OCI-LY3 (cell line): ENCODE measurements at regions not wholly inside any gene's neighbourhood (a gene's known extent, or its start where the extent isn't known, plus 50 kb on each side); places are given as distances from the start of the nearest gene placed in this dataset.

ENCODE experiments used
- H2AFZ ChIP-seq: fragments of 200-600, 300-600 bp; shearing (Covaris generic); 2 replicates; pipeline ENCODE4 v1.6.0; 2014; ENCODE audit warnings: antibody characterized with exemption, low read depth, low read length
- H3K27ac ChIP-seq: fragments of 200-600, 300-600 bp; sonication (generic); 2 replicates; pipeline ENCODE4 v1.5.1; 2014; ENCODE audit warnings: mild to moderate bottlenecking, low read length, moderate library complexity, mixed read lengths
- H3K27me3 ChIP-seq: fragments of 200-600, 300-600 bp; sonication (generic); 2 replicates; pipeline ENCODE4 v1.6.1; 2014; ENCODE audit warnings: low read depth, low read length, mixed read lengths
- H3K36me3 ChIP-seq: fragments of 200-600, 300-600 bp; sonication (generic); replicated peaks from 2 replicates; pipeline ENCODE3; 2014; ENCODE audit warnings: low read depth, low read length, mixed read lengths
- H3K4me1 ChIP-seq: fragments of 300-600, 200-600 bp; sonication (generic); 2 replicates; pipeline ENCODE4 v1.6.1; 2014; ENCODE audit warnings: low read length, mixed read lengths
- H3K4me2 ChIP-seq: fragments of 200-600, 300-600 bp; sonication (generic); 2 replicates; pipeline ENCODE4 v1.6.1; 2014; ENCODE audit warnings: low read length, mixed read lengths
- H3K4me3 ChIP-seq: fragments of 300-600, 200-600 bp; sonication (generic); 2 replicates; pipeline ENCODE4 v1.5.1; 2014; ENCODE audit warnings: antibody characterized with exemption, mild to moderate bottlenecking, low read length, moderate library complexity
- H3K79me2 ChIP-seq: fragments of 300-600, 200-600 bp; shearing (Covaris generic); 2 replicates; pipeline ENCODE4 v1.6.1; 2014; ENCODE audit warnings: mild to moderate bottlenecking, low read length, mixed read lengths
- H3K9ac ChIP-seq: fragments of 300-600, 200-600 bp; shearing (Covaris generic); 2 replicates; pipeline ENCODE4 v1.6.0; 2014; ENCODE audit warnings: mild to moderate bottlenecking, low read length, moderate library complexity
- H3K9me3 ChIP-seq: fragments of 200-600, 300-600 bp; shearing (Covaris generic); 2 replicates; pipeline ENCODE4 v1.6.1; 2014; ENCODE audit warnings: low read length, mixed read lengths; ENCODE audit not compliant: insufficient read depth
- H4K20me1 ChIP-seq: fragments of 200-600, 300-600 bp; sonication (generic); 2 replicates; pipeline ENCODE4 v1.6.1; 2016; ENCODE audit warnings: low read length, mixed read lengths; ENCODE audit not compliant: insufficient read depth
- EZH2phosphoT487 ChIP-seq: fragments of 200-600 bp; shearing (Covaris generic); IDR thresholded peaks from 2 replicates; pipeline ENCODE4 v1.6.1; 2018; ENCODE audit warnings: antibody characterized with exemption, mixed run types, low read depth
- TF ChIP-seq, protein P1 (sequence below): fragments of 200-600, 300-600 bp; sonication (generic); IDR thresholded peaks from 2 replicates; pipeline ENCODE4 v1.5.1; 2014; ENCODE audit warnings: antibody characterized with exemption, low read length, low read depth

GRCh38 chr4:128516301-128516969 is 228.8 kb upstream of the PGRMC2 start:
- Histone ChIP-seq H3K79me2 (no peaks in the 10 kb centered on the region), H3K36me3 (peaks cover 4% of the 10 kb centered on the region), H4K20me1 (no peaks in the 10 kb centered on the region), H3K27ac (no peak overlapping the region), H3K4me3 (no peak overlapping the region; the same call in 1 of the 2 replicates), H3K27me3 (no peaks in the 10 kb centered on the region), H3K9ac (no peak overlapping the region), H2AFZ (no peak overlapping the region), H3K4me2 (peak overlapping the region; percentile 72), H3K4me1 (peaks cover 35% of the 10 kb centered on the region), H3K9me3 (no peaks in the 10 kb centered on the region)
- TF ChIP-seq, protein P1, sequence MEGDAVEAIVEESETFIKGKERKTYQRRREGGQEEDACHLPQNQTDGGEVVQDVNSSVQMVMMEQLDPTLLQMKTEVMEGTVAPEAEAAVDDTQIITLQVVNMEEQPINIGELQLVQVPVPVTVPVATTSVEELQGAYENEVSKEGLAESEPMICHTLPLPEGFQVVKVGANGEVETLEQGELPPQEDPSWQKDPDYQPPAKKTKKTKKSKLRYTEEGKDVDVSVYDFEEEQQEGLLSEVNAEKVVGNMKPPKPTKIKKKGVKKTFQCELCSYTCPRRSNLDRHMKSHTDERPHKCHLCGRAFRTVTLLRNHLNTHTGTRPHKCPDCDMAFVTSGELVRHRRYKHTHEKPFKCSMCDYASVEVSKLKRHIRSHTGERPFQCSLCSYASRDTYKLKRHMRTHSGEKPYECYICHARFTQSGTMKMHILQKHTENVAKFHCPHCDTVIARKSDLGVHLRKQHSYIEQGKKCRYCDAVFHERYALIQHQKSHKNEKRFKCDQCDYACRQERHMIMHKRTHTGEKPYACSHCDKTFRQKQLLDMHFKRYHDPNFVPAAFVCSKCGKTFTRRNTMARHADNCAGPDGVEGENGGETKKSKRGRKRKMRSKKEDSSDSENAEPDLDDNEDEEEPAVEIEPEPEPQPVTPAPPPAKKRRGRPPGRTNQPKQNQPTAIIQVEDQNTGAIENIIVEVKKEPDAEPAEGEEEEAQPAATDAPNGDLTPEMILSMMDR = no peak
- TF ChIP-seq EZH2phosphoT487 = no peak

GRCh38 chr4:128513664-128514484 is 226.3 kb upstream of the PGRMC2 start:
- Histone ChIP-seq H4K20me1 (no peaks in the 10 kb centered on the region), H2AFZ (peak overlapping the region; percentile 22; the same call in 1 of the 2 replicates), H3K27me3 (no peaks in the 10 kb centered on the region), H3K79me2 (no peaks in the 10 kb centered on the region), H3K4me3 (no peak overlapping the region), H3K9ac (no peak overlapping the region), H3K36me3 (peaks cover 4% of the 10 kb centered on the region), H3K9me3 (no peaks in the 10 kb centered on the region), H3K4me2 (no peak overlapping the region), H3K4me1 (peaks cover 32% of the 10 kb centered on the region), H3K27ac (no peak overlapping the region)
- TF ChIP-seq EZH2phosphoT487 = no peak
- TF ChIP-seq, protein P1 = no peak

DNA sequence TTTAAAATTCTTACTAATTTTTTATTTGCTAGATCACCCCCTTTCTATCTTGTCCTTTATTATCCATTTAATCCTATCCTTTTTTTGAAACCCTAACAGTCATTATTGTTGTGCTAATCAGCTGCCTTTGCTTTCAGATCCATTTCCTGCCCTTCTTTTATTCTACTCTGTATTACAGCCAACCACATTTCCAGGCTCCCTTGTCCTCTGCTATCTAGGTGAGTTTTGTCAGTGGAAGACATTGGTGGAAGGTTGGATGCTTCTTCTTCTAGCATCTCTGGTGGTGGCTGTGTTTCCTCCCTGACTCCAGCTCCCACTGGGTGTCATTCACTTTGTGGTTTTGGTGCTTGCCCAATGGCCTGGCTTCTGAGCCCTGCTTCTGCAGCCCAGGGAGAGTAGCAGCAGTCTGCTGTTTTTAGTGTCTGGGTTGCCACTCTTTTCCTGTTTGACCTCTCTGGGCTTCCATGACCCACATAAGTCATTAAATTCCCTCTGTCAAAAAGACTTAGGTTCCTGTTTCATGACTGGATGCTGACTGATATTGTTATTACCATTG is 225.2 kb upstream of the PGRMC2 start:
- H4K20me1 ChIP-seq = no peaks in the 10 kb centered on the region
- H3K4me3 ChIP-seq = no peak overlapping the region
- no peak overlapping the region for H2AFZ ChIP-seq
- H3K4me2 ChIP-seq = no peak overlapping the region
- TF ChIP-seq, protein P1 = no peak
- TF ChIP-seq EZH2phosphoT487 = no peak
- H3K27me3 ChIP-seq = no peaks in the 10 kb centered on the region
- H3K36me3 ChIP-seq = peaks cover 4% of the 10 kb centered on the region
- no peak overlapping the region for H3K27ac ChIP-seq
- peaks cover 22% of the 10 kb centered on the region for H3K4me1 ChIP-seq
- H3K9ac ChIP-seq = no peak overlapping the region
- no peaks in the 10 kb centered on the region for H3K79me2 ChIP-seq
- H3K9me3 ChIP-seq = no peaks in the 10 kb centered on the region

- Histone ChIP-seq H3K9me3 (no peaks in the 10 kb centered on the region), H3K27ac (no peak overlapping the region), H3K36me3 (peaks cover 4% of the 10 kb centered on the region), H3K4me3 (no peak overlapping the region), H3K4me2 (no peak overlapping the region), H3K4me1 (peaks cover 16% of the 10 kb centered on the region), H3K9ac (no peak overlapping the region), H3K79me2 (no peaks in the 10 kb centered on the region), H4K20me1 (no peaks in the 10 kb centered on the region), H3K27me3 (no peaks in the 10 kb centered on the region), H2AFZ (no peak overlapping the region)
- TF ChIP-seq EZH2phosphoT487 = no peak
Observed at GRCh38 chr4:128512161-128512560, 224.5 kb upstream of the PGRMC2 start.
